ENCODE measurements at regions not wholly inside any gene's neighbourhood (a gene's known extent, or its start where the extent isn't known, plus 50 kb on each side); places are given as distances from the start of the nearest gene placed in this dataset.

DNA sequence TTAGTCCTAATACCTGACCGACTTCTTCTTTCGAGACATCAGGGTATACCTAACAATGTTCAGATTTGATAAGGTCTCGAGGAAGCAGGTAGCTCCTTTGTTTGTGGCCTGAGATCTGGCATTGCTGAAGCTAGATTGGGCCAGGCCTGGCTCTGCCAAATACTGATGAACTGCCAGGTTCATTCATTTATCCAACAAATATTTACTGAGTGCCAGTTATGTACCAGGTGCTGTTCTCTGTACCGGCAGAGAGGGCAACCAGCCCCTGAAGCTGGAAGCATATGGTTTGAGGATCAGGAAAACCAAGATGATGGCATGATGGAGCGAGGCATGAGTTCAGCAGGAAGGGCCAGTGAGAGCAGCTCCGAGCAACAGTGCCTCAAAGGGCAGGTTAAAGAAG is 196.2 kb upstream of the NSMCE3 start:
- H3K9me3 ChIP-seq: no peaks in the 10 kb centered on the region

DNA sequence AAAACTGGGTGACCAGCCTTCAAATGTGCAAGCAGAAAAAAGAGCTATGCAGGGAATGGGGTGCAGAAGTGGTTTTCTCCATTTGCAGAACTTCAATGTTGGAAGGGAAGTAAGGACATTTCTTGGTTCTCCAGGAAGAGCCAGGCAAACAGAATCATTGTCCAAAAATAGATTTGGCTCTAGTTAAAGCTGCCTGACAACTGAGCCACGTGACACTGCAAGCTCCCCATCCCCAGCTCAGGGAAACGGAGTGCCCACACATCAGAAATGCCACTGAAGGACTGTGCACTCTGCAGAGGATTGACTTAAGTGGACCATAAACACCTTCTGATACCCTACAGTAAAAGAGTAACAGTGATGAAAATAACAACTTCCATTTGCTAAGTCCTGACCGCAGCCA is 195.6 kb upstream of the NSMCE3 start:
- Histone ChIP-seq H3K4me3 (no peak overlapping the region), H3K27ac (no peak overlapping the region), H3K4me1 (peaks cover 0 to 8% (median 5%) of the 10 kb centered on the region in 3 donors), H3K27me3 (peaks cover 0 to 49% (median 0%) of the 10 kb centered on the region in 4 donors), H3K36me3 (no peaks in the 10 kb centered on the region), H3K9me3 (no peaks in the 10 kb centered on the region)
- no peak for TF ChIP-seq POLR2A (IDR thresholded peaks at IDR 0.05)
- TF ChIP-seq, protein P1, sequence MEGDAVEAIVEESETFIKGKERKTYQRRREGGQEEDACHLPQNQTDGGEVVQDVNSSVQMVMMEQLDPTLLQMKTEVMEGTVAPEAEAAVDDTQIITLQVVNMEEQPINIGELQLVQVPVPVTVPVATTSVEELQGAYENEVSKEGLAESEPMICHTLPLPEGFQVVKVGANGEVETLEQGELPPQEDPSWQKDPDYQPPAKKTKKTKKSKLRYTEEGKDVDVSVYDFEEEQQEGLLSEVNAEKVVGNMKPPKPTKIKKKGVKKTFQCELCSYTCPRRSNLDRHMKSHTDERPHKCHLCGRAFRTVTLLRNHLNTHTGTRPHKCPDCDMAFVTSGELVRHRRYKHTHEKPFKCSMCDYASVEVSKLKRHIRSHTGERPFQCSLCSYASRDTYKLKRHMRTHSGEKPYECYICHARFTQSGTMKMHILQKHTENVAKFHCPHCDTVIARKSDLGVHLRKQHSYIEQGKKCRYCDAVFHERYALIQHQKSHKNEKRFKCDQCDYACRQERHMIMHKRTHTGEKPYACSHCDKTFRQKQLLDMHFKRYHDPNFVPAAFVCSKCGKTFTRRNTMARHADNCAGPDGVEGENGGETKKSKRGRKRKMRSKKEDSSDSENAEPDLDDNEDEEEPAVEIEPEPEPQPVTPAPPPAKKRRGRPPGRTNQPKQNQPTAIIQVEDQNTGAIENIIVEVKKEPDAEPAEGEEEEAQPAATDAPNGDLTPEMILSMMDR (IDR thresholded peaks at IDR 0.05): no peak
- DNase-seq: no peak
- intact Hi-C loops (cut with DNase I): no loop called here
- WGBS, 2 donors: 42 to 43% methylated on average over 3 of the region's 3 CpGs

More for the DNA sequence above, 196.2 kb upstream of the NSMCE3 start:
- intact Hi-C loops (cut with DNase I): no loop called here
- Histone ChIP-seq H3K27me3 (peaks cover 0 to 49% (median 0%) of the 10 kb centered on the region in 4 donors), H3K36me3 (no peaks in the 10 kb centered on the region), H3K27ac (no peak overlapping the region), H3K4me1 (peaks cover 0 to 15% (median 10%) of the 10 kb centered on the region in 3 donors), H3K4me3 (no peak overlapping the region)
- DNase-seq: no peak
- 76 to 85% methylated on average over 5 to 6 of the region's 6 CpGs for WGBS, 2 donors
- TF ChIP-seq, protein P1 (IDR thresholded peaks at IDR 0.05): no peak
- no peak for TF ChIP-seq POLR2A (IDR thresholded peaks at IDR 0.05)

DNA sequence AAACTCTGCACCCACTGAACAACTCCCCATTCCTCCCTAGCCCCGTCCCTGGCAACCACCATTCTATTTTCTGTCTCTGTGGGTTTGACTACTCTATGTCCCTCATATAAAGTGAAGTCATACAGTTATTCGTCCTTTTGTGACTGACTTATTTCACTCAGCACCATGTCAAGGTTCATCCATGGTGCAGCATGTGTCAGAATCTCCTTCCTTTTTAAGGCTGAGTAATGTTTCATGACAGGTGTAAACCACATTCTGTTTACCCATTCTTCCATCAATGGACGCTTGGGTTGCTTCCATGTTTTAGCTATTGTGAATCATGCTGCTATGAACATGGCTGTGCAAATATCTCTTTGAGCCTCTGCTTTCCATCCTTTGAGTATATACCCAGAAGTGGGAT is 192.3 kb upstream of the NSMCE3 start:
- H3K27ac ChIP-seq: no peak overlapping the region
- intact Hi-C loops (cut with DNase I): no loop called here
- H3K4me3 ChIP-seq: no peak overlapping the region
- 48 to 51% methylated on average over 3 of the region's 3 CpGs for WGBS, 2 donors
- no peaks in the 10 kb centered on the region for H3K4me1 ChIP-seq
- no peaks in the 10 kb centered on the region for H3K36me3 ChIP-seq
- no peak for DNase-seq
- H3K9me3 ChIP-seq: no peaks in the 10 kb centered on the region
- peaks cover 0 to 25% (median 0%) of the 10 kb centered on the region in 4 donors for H3K27me3 ChIP-seq
- no peak for TF ChIP-seq POLR2A (IDR thresholded peaks at IDR 0.05)
- TF ChIP-seq, protein P1 (IDR thresholded peaks at IDR 0.05): no peak

DNA sequence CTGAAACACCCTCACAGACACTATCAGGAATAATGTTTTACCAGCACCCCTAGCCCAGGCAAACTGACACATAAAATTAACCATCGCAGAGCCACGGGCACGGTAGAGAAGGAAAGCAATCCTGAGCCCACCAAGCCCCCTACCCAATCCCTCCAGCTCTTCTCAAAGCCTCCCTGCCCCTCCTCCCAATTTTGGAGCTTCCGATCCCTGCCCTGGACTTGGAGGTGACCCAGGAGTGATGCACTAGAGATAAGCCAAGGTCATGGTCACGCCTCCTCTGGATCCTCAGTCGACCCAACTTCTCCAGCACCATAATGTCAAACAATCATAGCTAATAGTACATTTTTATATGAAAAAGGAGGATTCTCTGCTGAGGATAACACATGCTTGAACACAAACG is 188.7 kb upstream of the NSMCE3 start:
- Histone ChIP-seq H3K36me3 (no peaks in the 10 kb centered on the region), H3K4me3 (no peak overlapping the region), H3K4me1 (no peaks in the 10 kb centered on the region), H3K9me3 (no peaks in the 10 kb centered on the region), H3K27me3 (peaks cover 0 to 10% (median 0%) of the 10 kb centered on the region in 4 donors), H3K27ac (no peak overlapping the region)
- WGBS, 2 donors: 63 to 67% methylated on average over 5 to 7 of the region's 7 CpGs
- DNase-seq: no peak
- intact Hi-C loops (cut with DNase I): no loop called here
- TF ChIP-seq, protein P1 (IDR thresholded peaks at IDR 0.05): no peak
- TF ChIP-seq POLR2A (IDR thresholded peaks at IDR 0.05): no peak

DNA sequence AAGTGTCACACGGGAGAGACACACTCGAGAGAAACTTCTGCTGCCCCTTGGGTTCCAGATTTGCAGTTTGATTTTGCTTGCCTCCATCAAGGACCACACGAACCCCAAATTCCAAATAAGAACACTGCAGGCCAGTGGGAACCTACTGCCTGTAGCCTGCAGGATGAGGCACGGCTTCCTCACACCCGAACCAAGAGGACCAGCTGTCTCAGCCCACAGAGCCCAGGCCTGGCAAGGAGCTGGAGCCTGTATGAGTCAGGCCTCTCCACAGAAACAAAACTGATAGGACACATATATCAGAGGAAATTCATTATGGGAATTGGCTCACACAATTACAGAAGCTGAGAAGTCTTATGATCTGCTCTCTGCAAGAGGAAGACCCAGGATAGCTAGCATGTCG is 188.1 kb upstream of the NSMCE3 start:
- peaks cover 0 to 5% (median 0%) of the 10 kb centered on the region in 4 donors for H3K27me3 ChIP-seq
- H3K4me3 ChIP-seq: no peak overlapping the region
- H3K4me1 ChIP-seq: no peaks in the 10 kb centered on the region
- DNase-seq: no peak
- H3K9me3 ChIP-seq: no peaks in the 10 kb centered on the region
- 85 to 88% methylated on average over 1 to 3 of the region's 6 CpGs for WGBS, 2 donors
- intact Hi-C loops (cut with DNase I): no loop called here
- H3K27ac ChIP-seq: no peak overlapping the region
- H3K36me3 ChIP-seq: no peaks in the 10 kb centered on the region
- no peak for TF ChIP-seq POLR2A (IDR thresholded peaks at IDR 0.05)
- TF ChIP-seq, protein P1 (IDR thresholded peaks at IDR 0.05): no peak
